GM21367 (cell line): ENCODE measurements at regions not wholly inside any gene's neighbourhood (a gene's known extent, or its start where the extent isn't known, plus 50 kb on each side); places are given as distances from the start of the nearest gene placed in this dataset.

Experiments
- ATAC-seq: cut with Tn5 transposase; IDR thresholded peaks from one replicate; pipeline ENCODE4 v1.9.1; 2021; ENCODE audit not compliant: unreplicated experiment

DNA sequence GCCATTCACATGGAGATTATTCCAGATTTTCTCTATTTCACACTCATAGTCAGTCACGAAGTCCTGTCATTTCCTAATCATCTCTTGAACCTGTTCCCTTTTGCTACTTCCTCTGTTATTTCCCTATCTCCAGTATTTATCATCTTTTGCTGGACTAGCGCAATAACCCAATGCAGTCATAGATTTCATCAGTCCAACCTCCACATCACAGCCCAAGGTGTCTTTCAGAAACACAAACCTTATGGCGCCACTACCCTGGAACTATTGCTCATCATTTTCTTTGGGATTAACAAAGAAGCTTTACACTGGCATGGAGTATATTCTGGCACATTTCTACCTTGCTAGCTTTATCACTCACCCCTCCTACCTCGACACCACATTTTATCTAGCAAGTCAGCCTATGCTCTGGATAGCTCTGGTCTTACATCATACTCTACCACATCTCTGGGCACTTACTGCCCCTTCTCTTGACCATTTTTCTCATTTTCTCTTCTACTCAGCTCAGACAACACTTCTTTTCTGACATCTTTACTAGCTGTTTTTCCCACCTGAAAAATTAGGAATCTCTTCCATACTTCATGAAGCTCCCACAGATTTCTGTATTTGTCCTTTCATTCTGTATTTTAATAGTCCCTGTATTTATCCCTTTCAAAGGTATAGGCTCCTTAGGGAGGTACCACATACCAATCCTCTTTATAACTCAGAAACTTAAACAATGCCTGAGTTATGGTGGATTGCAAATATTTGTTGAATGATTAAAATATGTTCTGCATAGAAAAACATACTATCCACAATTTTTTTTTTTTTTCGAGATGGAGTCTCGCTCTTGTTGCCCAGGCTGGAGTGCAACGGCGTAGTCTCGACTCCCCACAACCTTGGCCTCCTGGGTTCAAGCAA, 534.7 kb downstream of the KLF12 start:
- ATAC-seq: no peak

DNA sequence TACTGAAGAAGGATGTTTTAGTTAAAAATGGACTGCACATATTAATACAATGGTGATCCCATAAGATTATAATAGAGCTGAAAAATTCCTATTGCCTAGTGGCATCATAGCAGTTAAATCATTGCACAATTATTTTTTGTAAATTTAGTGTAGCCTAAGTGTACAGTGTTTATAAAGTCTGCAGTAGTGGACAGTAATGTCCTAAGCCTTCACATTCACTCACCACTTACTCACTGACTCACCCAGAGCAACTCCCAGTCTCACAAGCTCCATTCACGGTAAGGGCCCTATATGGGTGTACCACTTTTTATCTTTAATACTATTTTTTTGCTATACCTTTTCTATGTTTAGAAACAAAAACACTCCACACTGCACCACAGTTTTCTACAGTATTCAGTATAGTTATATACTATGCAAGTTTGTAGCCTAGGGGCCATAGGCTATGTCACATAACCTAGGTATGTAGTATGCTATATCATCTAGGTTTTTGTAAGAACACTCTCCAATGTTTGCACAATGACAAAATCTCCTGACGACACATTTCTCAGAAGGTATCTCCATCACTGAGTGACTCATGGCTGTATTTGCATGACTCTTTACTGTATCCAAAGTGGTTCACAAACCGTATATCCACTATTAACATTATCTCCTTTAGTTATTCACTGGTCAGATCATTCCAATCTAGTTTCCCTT, 536.0 kb downstream of the KLF12 start:
- no peak for ATAC-seq

- ATAC-seq: no peak
Observed at GRCh38 chr13:73596382-73596781, 537.6 kb downstream of the KLF5 start.

GRCh38 chr13:73593199-73593765, 534.5 kb downstream of the KLF5 start:
- no peak for ATAC-seq

- ATAC-seq: no peak
Observed at GRCh38 chr13:73591861-73592260, 533.1 kb downstream of the KLF5 start.

- ATAC-seq: no peak
Observed at GRCh38 chr13:73590795-73591194, 532.0 kb downstream of the KLF5 start.

GRCh38 chr13:73585236-73585635, 526.4 kb downstream of the KLF5 start:
- ATAC-seq: no peak

GRCh38 chr13:73583331-73583730, 524.5 kb downstream of the KLF5 start:
- ATAC-seq: no peak

- no peak for ATAC-seq
Observed at GRCh38 chr13:73580513-73581267, 521.9 kb downstream of the KLF5 start.

DNA sequence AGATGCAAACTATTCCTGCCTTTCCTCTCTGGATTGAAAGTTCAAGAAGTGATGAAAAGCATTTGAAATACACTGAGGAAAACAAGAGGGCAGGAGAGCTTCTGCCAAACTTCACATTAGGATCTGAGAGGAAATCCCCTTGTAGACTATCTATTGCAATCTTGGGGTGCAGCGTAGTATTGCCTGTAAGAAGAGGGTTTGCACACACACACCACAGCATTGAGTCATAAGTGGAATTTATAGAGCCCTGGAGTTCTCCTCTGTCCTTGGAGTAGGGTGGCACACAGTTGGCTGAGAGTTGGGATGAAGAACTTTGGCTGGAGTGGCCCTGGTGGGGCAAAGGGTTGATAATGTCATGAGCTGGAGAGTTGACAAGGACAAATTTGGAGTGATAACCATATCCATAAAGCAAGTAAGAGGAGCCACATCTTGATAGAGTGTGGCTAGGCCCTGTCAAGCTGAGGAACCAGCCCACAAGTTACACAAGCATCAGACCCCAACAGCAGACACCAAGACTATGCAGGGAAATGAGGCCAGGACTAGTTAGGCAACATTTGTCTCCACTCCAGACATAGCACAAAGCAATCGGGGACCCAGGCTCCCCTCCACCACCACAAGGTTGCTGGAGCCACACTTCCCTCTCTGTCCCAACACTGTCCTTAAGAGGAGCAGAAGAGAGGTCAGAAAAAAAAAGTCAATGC, 520.9 kb downstream of the KLF5 start:
- ATAC-seq: no peak

- no peak for ATAC-seq
Observed at GRCh38 chr13:73578251-73578875, 519.6 kb downstream of the KLF5 start.

DNA sequence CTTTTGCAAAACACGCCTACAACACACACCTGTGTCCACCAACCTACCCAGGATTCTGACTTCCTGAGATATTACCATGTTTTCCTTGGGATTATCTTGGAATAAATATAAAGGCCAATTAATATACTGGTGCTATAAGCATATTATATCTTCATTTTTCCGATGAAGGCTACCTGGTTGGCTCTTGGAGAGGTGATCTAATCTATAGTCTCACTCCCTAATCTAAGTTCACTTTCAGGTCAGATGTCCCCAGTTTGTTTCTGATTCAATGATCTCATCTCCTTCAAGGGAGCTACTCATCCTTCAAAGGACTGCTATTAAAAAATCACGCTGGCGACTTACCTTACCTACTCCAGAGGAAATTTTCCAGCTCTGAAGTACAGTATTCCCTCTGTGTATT, 517.5 kb downstream of the KLF5 start:
- ATAC-seq: no peak

GRCh38 chr13:73572824-73573223, 514.0 kb downstream of the KLF5 start:
- no peak for ATAC-seq

DNA sequence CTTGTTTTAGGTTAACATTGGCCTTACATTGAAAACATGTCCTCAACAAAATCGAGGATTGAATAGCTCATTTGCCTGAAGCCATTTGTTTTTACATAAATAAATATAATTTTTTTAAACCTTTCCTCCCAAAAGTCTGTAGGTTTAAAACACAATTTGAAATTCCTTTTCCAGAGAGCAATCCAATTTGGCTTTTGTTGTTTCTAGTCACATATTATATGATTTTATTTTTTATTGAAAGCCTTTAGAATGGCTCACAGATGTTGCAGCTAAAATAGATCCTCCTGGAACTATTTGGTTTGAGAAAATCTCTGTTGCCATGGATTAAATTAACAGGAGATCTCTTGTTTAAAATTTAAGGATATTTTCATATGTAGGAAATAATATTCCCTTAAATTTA, 512.6 kb downstream of the KLF5 start:
- ATAC-seq: no peak

DNA sequence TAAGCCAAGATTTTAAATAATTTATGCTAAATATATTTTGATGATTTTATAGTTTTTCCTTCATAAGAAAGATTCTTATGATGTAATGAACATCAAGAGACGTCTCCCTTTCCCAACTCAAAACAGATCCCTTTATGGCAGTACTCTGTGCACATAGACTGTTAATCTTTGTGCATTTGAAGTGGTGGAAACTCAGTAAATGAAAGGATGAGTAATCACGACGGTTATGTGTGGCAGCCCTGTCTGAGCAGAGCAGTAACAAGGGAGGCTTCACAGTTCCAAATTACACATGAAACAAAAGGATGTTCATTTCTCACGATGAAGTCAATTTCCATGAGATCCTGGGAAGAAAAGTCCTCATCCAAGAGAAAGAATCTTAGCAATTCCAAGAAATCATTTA, 498.1 kb downstream of the KLF5 start:
- ATAC-seq: no peak

GRCh38 chr13:73556128-73556527, 497.3 kb downstream of the KLF5 start:
- no peak for ATAC-seq

- ATAC-seq: no peak
Observed at GRCh38 chr13:73551736-73552135, 492.9 kb downstream of the KLF5 start.

DNA sequence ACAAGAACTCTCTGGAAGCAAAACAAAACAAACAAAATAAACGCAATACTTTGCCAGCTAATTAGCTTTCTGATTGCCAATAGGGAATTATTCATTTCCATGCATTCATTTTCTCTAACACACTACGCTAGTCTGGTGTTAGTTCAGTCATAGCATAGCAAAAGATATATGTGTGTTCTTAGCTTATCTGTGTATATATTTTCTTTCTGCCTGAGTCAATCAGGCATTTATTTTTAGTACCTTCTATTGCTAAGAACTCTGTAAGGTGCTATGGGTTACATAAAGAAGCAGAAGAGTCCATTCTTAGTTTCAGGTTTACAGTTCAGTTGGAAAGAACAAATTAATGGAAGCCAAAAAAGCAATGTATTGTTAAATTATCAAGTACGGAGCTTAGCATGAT, 490.9 kb downstream of the KLF5 start:
- ATAC-seq: no peak

- ATAC-seq: no peak
Observed at GRCh38 chr13:73548449-73548848, 489.6 kb downstream of the KLF5 start.

DNA sequence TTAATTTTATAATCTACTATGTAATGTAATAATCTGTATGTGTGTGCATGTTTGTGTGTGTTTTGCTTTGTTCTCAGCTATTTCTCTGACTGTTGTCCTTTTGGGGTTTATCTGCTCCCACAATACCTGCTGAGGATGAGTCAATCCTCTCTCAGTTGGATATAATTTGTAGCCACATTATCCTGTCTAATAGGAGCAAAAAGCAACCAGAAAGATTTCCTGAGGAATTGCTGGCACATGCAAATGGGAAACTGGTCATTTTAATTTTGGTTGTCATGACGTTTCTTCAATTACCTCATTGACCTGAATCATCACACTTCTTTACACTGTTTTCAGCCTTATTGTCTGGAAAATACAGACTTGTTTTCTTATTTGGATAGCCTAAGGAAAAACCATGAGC, 488.4 kb downstream of the KLF5 start:
- no peak for ATAC-seq
